Activated B cell treated with CpG ODN at 0.5 μM for 24 hours (primary cell): ENCODE measurements at regions not wholly inside any gene's neighbourhood (a gene's known extent, or its start where the extent isn't known, plus 50 kb on each side); places are given as distances from the start of the nearest gene placed in this dataset.

Source experiments
- ATAC-seq: fragments of 200-7000 bp; cut with Tn5 transposase; one replicate; pipeline ENCODE4 v1.10.0; 2021; ENCODE audit warnings: low read depth, mild to moderate bottlenecking, moderate library complexity
- CTCF ChIA-PET: fragments of 350-600 bp; sonication (Branson Sonifier 250); formaldehyde crosslinking; loops from one replicate; lab custom pipeline; 2021; ENCODE audit warnings: antibody characterized with exemption; lab: Charles Lee
- POLR2A ChIA-PET: fragments of 350-600 bp; sonication (Branson Sonifier 250); formaldehyde crosslinking; loops from one replicate; lab custom pipeline; 2021; ENCODE audit warnings: antibody characterized with exemption; lab: Charles Lee
- DNase-seq: peaks from one replicate; pipeline ENCODE4 v3.0.0; 2022
- H3K27ac Mint-ChIP-seq: one replicate; pipeline ENCODE4 v1.8.0; 2020; ENCODE audit warnings: mixed read lengths
- H3K27me3 Mint-ChIP-seq: one replicate; pipeline ENCODE4 v1.8.0; 2021; ENCODE audit warnings: mixed read lengths
- H3K36me3 Mint-ChIP-seq: one replicate; pipeline ENCODE4 v1.8.0; 2021; ENCODE audit warnings: low read depth, mixed read lengths
- H3K4me1 Mint-ChIP-seq: one replicate; pipeline ENCODE4 v1.8.0; 2021; ENCODE audit warnings: mixed read lengths
- H3K4me3 Mint-ChIP-seq: one replicate; pipeline ENCODE4 v1.8.0; 2020; ENCODE audit warnings: mild to moderate bottlenecking, mixed read lengths
- H3K9me3 Mint-ChIP-seq: one replicate; pipeline ENCODE4 v1.8.0; 2020; ENCODE audit warnings: mixed read lengths
- CTCF ChIP-seq: fragments of 200-600 bp; IDR thresholded peaks from one replicate; pipeline ENCODE4 v1.8.0; 2022; ENCODE audit warnings: antibody characterized with exemption, mild to moderate bottlenecking
- intact Hi-C: fragments of 100-400 bp; cut with micrococcal nuclease; formaldehyde crosslinking; loops from one replicate; pipeline ENCODE4 v1.15.1; 2024

GRCh38 chr9:134982311-134982710 lies 64.6 kb upstream of the FCN1 start:
- ATAC-seq, result no peak
- Mint-ChIP-seq H3K27me3 (peaks cover 7% of the 10 kb centered on the region), H3K27ac (no peak overlapping the region), H3K4me1 (no peaks in the 10 kb centered on the region), H3K4me3 (no peak overlapping the region), H3K9me3 (peaks cover 3% of the 10 kb centered on the region), H3K36me3 (no peaks in the 10 kb centered on the region)
- intact Hi-C loops, result loop anchor here (2.0 kb wide), 1 partner anchor 534 kb away; no protein-coding TSS in a partner anchor
- CTCF ChIA-PET, result interaction anchor here (0.8 to 1.5 kb wide), 4 partner anchors 202 to 533 kb away, joined by 3 to 7 read pairs (median 4); no protein-coding TSS in a partner anchor
- TF ChIP-seq CTCF, result no peak
- POLR2A ChIA-PET, result no interaction called here
- no peak for DNase-seq

- Mint-ChIP-seq H3K27ac (no peak overlapping the region), H3K9me3 (peaks cover 3% of the 10 kb centered on the region), H3K27me3 (peaks cover 7% of the 10 kb centered on the region), H3K4me3 (no peak overlapping the region), H3K36me3 (no peaks in the 10 kb centered on the region), H3K4me1 (no peaks in the 10 kb centered on the region)
- no peak for TF ChIP-seq CTCF
- POLR2A ChIA-PET, result no interaction called here
- ATAC-seq, result no peak
- no peak for DNase-seq
- intact Hi-C loops, result loop anchor here (2.0 kb wide), 1 partner anchor 534 kb away; no protein-coding TSS in a partner anchor
- CTCF ChIA-PET, result interaction anchor here (0.8 to 1.5 kb wide), 3 partner anchors 202 to 533 kb away, joined by 4 to 7 read pairs (median 5); no protein-coding TSS in a partner anchor
These were observed 65.4 kb upstream of the FCN1 start for GRCh38 chr9:134983074-134983473.

- Mint-ChIP-seq H3K4me3 (no peak overlapping the region), H3K9me3 (peaks cover 3% of the 10 kb centered on the region), H3K4me1 (no peaks in the 10 kb centered on the region), H3K27me3 (peaks cover 7% of the 10 kb centered on the region), H3K27ac (no peak overlapping the region), H3K36me3 (no peaks in the 10 kb centered on the region)
- intact Hi-C loops, result loop anchor here (2.0 kb wide), 1 partner anchor 535 kb away; no protein-coding TSS in a partner anchor
- CTCF ChIA-PET, result interaction anchor here (1.5 kb wide), 1 partner anchor 534 kb away, joined by 7 read pairs; no protein-coding TSS in a partner anchor
- POLR2A ChIA-PET, result no interaction called here
- no peak for TF ChIP-seq CTCF
- DNase-seq, result no peak
- no peak for ATAC-seq
These were observed 66.0 kb upstream of the FCN1 start for GRCh38 chr9:134983506-134984371.

- ChIA-PET POLR2A (no interaction called here), CTCF (no interaction called here)
- Mint-ChIP-seq H3K36me3 (no peaks in the 10 kb centered on the region), H3K9me3 (peaks cover 3% of the 10 kb centered on the region), H3K4me1 (no peaks in the 10 kb centered on the region), H3K4me3 (no peak overlapping the region), H3K27me3 (peaks cover 10% of the 10 kb centered on the region), H3K27ac (no peak overlapping the region)
- ATAC-seq (no peak), DNase-seq (no peak)
- TF ChIP-seq CTCF, result no peak
- intact Hi-C loops, result no loop called here
These were observed 66.9 kb upstream of the FCN1 start for GRCh38 chr9:134984372-134985265.
